Osteocyte (in vitro differentiated cells): ENCODE measurements at regions not wholly inside any gene's neighbourhood (a gene's known extent, or its start where the extent isn't known, plus 50 kb on each side); places are given as distances from the start of the nearest gene placed in this dataset.
"Not testable (repeated sequence)": the region's sequence is repeated elsewhere in the genome, so short reads cannot be mapped to it uniquely, and the experiment has no call there.

Experiments used
- DNase-seq: peaks from one replicate; pipeline ENCODE4 v3.0.0; 2021; ENCODE audit warnings: mixed read lengths; ENCODE audit not compliant: unreplicated experiment; ENCODE audit errors: extremely low spot score
- H3K27ac Mint-ChIP-seq: one replicate; pipeline ENCODE4 v1.8.0; 2021; ENCODE audit warnings: mild to moderate bottlenecking, mixed read lengths; ENCODE audit not compliant: unreplicated experiment
- H3K27me3 Mint-ChIP-seq: one replicate; pipeline ENCODE4 v1.8.0; 2021; ENCODE audit warnings: mixed read lengths; ENCODE audit not compliant: unreplicated experiment
- H3K36me3 Mint-ChIP-seq: one replicate; pipeline ENCODE4 v1.8.0; 2021; ENCODE audit warnings: mixed read lengths; ENCODE audit not compliant: unreplicated experiment
- H3K4me1 Mint-ChIP-seq: one replicate; pipeline ENCODE4 v1.8.0; 2021; ENCODE audit warnings: mixed read lengths; ENCODE audit not compliant: unreplicated experiment
- H3K4me3 Mint-ChIP-seq: one replicate; pipeline ENCODE4 v1.8.0; 2021; ENCODE audit warnings: mild to moderate bottlenecking, moderate library complexity, mixed read lengths; ENCODE audit not compliant: unreplicated experiment
- H3K9me3 Mint-ChIP-seq: one replicate; pipeline ENCODE4 v1.8.0; 2021; ENCODE audit warnings: mixed read lengths; ENCODE audit not compliant: unreplicated experiment
- TF ChIP-seq, protein P1 (sequence below): fragments of 200-600 bp; sonication (generic); IDR thresholded peaks from 2 replicates; pipeline ENCODE4 v1.5.0; 2021; ENCODE audit warnings: antibody characterized with exemption, mild to moderate bottlenecking, moderate library complexity

DNA sequence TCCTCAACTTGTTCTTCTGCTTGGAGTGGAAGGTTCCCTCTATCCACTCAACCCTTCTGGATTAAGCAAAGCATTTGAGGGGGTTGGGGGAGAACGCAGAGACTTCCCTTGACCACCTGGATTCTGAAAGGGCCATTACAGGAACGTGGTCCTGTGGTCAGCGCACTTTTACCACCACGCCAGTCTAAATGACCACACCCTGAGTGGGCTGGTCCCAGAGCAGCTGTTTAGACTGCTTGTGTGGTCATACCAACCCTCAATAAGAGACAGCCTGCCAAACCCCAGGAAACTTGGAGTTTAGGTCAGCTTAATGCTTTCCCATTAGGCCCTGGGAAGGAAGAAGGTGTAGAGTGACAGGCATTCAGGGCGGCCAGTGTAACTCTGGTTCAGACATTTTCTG lies 165.5 kb upstream of the ATP2B1 start:
- peaks cover 3% of the 10 kb centered on the region for H3K36me3 Mint-ChIP-seq
- H3K27ac Mint-ChIP-seq, result no peak overlapping the region
- TF ChIP-seq, protein P1, sequence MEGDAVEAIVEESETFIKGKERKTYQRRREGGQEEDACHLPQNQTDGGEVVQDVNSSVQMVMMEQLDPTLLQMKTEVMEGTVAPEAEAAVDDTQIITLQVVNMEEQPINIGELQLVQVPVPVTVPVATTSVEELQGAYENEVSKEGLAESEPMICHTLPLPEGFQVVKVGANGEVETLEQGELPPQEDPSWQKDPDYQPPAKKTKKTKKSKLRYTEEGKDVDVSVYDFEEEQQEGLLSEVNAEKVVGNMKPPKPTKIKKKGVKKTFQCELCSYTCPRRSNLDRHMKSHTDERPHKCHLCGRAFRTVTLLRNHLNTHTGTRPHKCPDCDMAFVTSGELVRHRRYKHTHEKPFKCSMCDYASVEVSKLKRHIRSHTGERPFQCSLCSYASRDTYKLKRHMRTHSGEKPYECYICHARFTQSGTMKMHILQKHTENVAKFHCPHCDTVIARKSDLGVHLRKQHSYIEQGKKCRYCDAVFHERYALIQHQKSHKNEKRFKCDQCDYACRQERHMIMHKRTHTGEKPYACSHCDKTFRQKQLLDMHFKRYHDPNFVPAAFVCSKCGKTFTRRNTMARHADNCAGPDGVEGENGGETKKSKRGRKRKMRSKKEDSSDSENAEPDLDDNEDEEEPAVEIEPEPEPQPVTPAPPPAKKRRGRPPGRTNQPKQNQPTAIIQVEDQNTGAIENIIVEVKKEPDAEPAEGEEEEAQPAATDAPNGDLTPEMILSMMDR, result no peak
- no peaks in the 10 kb centered on the region for H3K27me3 Mint-ChIP-seq
- peaks cover 3% of the 10 kb centered on the region for H3K4me1 Mint-ChIP-seq
- H3K4me3 Mint-ChIP-seq, result no peak overlapping the region
- DNase-seq, result no peak
- peaks cover 15% of the 10 kb centered on the region for H3K9me3 Mint-ChIP-seq

DNA sequence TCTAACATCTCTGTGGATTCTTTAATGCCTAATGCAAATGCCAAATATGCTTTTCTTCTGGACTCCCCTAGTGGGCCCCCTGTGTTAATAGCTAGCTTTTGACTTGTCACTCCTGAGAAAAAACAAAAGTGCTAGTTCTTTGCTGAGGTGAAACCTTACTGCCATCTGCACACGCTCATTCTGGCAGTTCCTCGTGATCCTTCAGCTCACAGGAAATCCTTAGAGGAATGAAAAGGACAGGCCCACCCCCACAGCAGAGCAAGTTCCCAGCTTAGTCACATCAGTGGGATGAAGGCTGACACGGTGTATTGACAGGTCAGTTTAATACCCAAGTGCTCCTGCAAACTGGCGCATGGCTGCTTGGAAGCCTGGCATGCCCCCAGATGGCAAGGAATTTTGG lies 165.1 kb upstream of the ATP2B1 start:
- no peak overlapping the region for H3K27ac Mint-ChIP-seq
- H3K27me3 Mint-ChIP-seq, result no peaks in the 10 kb centered on the region
- no peak for DNase-seq
- TF ChIP-seq, protein P1, result no peak
- H3K4me1 Mint-ChIP-seq, result peaks cover 3% of the 10 kb centered on the region
- H3K36me3 Mint-ChIP-seq, result peaks cover 3% of the 10 kb centered on the region
- H3K4me3 Mint-ChIP-seq, result no peak overlapping the region
- H3K9me3 Mint-ChIP-seq, result peaks cover 15% of the 10 kb centered on the region

DNA sequence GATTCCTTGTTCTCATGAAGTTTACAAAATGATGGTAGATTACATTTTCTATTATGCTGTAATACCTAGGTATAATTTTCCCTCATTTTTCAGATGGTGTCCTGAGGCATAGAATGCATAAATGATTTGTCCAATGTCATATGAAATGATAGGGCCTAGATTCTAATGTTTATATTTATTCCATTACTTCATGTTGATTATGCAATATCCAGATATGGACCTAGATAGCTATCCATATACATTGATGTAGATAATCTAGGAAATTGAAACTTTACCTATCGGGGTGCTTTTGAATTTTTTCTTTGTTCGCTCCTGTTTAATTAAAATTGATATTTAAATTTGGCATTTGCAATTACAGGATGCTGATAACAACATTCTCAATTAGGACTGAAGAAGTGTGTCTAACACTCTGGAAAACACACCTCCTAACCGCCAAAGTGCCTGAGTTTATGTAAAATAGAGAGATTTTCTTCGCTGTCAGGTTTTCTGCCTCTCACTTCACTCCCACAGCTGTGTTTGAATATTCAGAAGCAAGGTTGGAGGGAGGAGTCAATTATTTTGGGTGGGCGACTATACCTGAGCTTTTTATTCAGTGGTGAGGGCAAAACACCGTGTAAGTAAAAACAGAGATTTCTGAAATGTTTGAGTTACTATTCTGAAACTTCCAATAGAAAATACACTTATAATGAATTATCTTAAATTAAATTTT lies 164.4 kb upstream of the ATP2B1 start:
- Mint-ChIP-seq H3K27ac (no peak overlapping the region), H3K4me1 (peaks cover 3% of the 10 kb centered on the region), H3K36me3 (peaks cover 3% of the 10 kb centered on the region), H3K9me3 (peaks cover 15% of the 10 kb centered on the region), H3K27me3 (no peaks in the 10 kb centered on the region), H3K4me3 (no peak overlapping the region)
- TF ChIP-seq, protein P1, result no peak
- DNase-seq, result no peak

- no peak for DNase-seq
- H3K27me3 Mint-ChIP-seq, result no peaks in the 10 kb centered on the region
- H3K27ac Mint-ChIP-seq, result no peak overlapping the region
- H3K9me3 Mint-ChIP-seq, result peaks cover 15% of the 10 kb centered on the region
- no peak overlapping the region for H3K4me3 Mint-ChIP-seq
- H3K36me3 Mint-ChIP-seq, result peaks cover 3% of the 10 kb centered on the region
- H3K4me1 Mint-ChIP-seq, result peaks cover 3% of the 10 kb centered on the region
- TF ChIP-seq, protein P1, result no peak
Observed at GRCh38 chr12:89870413-89871184, 162.0 kb upstream of the ATP2B1 start.

DNA sequence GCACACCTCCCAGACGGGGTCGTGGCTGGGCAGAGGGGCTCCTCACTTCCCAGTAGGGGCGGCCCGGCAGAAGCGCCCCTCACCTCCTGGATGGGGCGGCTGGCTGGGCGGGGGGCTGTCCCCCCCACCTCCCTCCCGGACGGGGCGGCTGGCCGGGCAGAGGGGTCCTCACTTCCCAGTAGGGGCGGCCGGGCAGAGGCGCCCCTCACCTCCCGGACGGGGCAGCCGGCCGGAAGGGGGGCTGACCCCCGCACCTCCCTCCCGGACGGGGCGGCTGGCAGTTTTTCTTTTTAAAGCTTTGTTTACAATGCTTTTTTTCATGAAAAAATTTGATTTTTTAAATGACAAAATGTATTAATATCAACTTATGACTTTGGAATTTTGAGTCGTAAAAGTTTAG lies 159.0 kb upstream of the ATP2B1 start:
- not testable (repeated sequence) for H3K36me3 Mint-ChIP-seq, DNase-seq, H3K27me3 Mint-ChIP-seq, H3K4me3 Mint-ChIP-seq, H3K27ac Mint-ChIP-seq
- Mint-ChIP-seq H3K4me1 (peaks cover 18% of the 10 kb centered on the region), H3K9me3 (peaks cover 15% of the 10 kb centered on the region)
